Right atrium auricular region (tissue), 2 donors: ENCODE measurements at regions not wholly inside any gene's neighbourhood (a gene's known extent, or its start where the extent isn't known, plus 50 kb on each side); places are given as distances from the start of the nearest gene placed in this dataset.
A peak's percentile ranks its signal among the peaks of the same experiment; 100 is the strongest.

Experiments
- DNase-seq: peaks from one replicate; pipeline ENCODE4 v3.0.0-alpha.2; 2019; ENCODE audit warnings: low spot score
- H3K27ac ChIP-seq, 2 donors: fragments of 200-600 bp; sonication (generic); 1 replicate in 1 of 2; 2 replicates in 1 of 2; pipeline ENCODE4 v1.5.1; 2016 to 2019
- H3K27me3 ChIP-seq, 2 donors: fragments of 200-600 bp; sonication (generic); one replicate each; pipeline versions ENCODE4 v1.5.1 to v1.6.0; 2017 to 2019
- H3K36me3 ChIP-seq: fragments of 200-600 bp; sonication (generic); one replicate; pipeline ENCODE4 v1.5.1; 2016
- H3K4me1 ChIP-seq, 2 donors: fragments of 200-600 bp; sonication (generic); one replicate each; pipeline versions ENCODE4 v1.5.1 to v1.6.0; 2017 to 2019
- H3K4me3 ChIP-seq, 2 donors: fragments of 200-600 bp; sonication (generic); 1 replicate in 1 of 2; 2 replicates in 1 of 2; pipeline ENCODE4 v1.5.1; 2017 to 2019; ENCODE audit warnings: mild to moderate bottlenecking in 1 of 2, moderate library complexity in 1 of 2
- H3K9me3 ChIP-seq, 2 donors: fragments of 200-600 bp; sonication (generic); one replicate each; pipeline ENCODE4 v1.5.1; 2019
- CTCF ChIP-seq, 2 donors: fragments of 200-600 bp; sonication (generic); IDR thresholded peaks; one replicate each; pipeline ENCODE4 v1.5.1; 2019; ENCODE audit warnings: antibody characterized with exemption in 2 of 2

DNA sequence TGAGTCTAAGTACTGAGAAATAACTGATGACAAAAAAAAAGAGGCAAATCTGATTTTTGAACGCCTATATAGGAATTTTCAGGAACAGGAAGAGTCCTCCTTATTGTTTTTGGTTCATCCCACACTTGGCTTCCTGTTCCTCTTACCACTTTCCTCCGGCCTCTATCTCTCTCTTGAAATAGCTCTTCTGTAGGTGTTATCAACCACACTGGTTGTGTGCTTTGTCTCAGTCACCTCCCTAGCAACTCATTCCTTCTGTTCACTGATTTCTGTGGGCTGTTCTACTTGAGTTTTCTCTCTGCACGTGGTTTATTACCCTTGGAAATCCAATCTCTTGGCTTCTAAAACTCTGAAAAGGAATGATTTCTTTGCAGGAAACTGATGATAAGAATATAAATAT lies 78.7 kb upstream of the C11orf87 start:
- H3K27ac ChIP-seq, result peak overlapping the region in 1 of 2 donors; percentile 23

GRCh38 chr11:109347304-109347703 lies 74.7 kb upstream of the C11orf87 start:
- Histone ChIP-seq H3K4me3 (no peak overlapping the region), H3K27me3 (no peaks in the 10 kb centered on the region), H3K9me3 (no peaks in the 10 kb centered on the region), H3K4me1 (peaks cover 0 to 14% of the 10 kb centered on the region in 2 donors), H3K36me3 (no peaks in the 10 kb centered on the region), H3K27ac (no peak overlapping the region)
- DNase-seq, result no peak
- TF ChIP-seq CTCF (IDR thresholded peaks at IDR 0.05), result no peak

More for the DNA sequence above, 78.7 kb upstream of the C11orf87 start:
- DNase-seq, result no peak
- no peak for TF ChIP-seq CTCF (IDR thresholded peaks at IDR 0.05)
- Histone ChIP-seq H3K4me3 (no peak overlapping the region), H3K27me3 (no peaks in the 10 kb centered on the region), H3K9me3 (no peaks in the 10 kb centered on the region), H3K4me1 (peaks cover 0 to 14% of the 10 kb centered on the region in 2 donors), H3K36me3 (no peaks in the 10 kb centered on the region)

GRCh38 chr11:109349276-109350080 lies 72.5 kb upstream of the C11orf87 start:
- no peaks in the 10 kb centered on the region for H3K36me3 ChIP-seq
- H3K27ac ChIP-seq, result no peak overlapping the region
- H3K27me3 ChIP-seq, result no peaks in the 10 kb centered on the region
- no peak overlapping the region for H3K4me3 ChIP-seq
- H3K9me3 ChIP-seq, result no peaks in the 10 kb centered on the region
- H3K4me1 ChIP-seq, result no peaks in the 10 kb centered on the region
- no peak for DNase-seq
- TF ChIP-seq CTCF (IDR thresholded peaks at IDR 0.05), result no peak

- H3K4me1 ChIP-seq, result no peaks in the 10 kb centered on the region
- no peaks in the 10 kb centered on the region for H3K27me3 ChIP-seq
- H3K36me3 ChIP-seq, result no peaks in the 10 kb centered on the region
- no peak overlapping the region for H3K27ac ChIP-seq
- TF ChIP-seq CTCF (IDR thresholded peaks at IDR 0.05), result no peak
- no peaks in the 10 kb centered on the region for H3K9me3 ChIP-seq
- no peak overlapping the region for H3K4me3 ChIP-seq
- no peak for DNase-seq
These were observed 71.9 kb upstream of the C11orf87 start for GRCh38 chr11:109350091-109350490.

- Histone ChIP-seq H3K9me3 (no peaks in the 10 kb centered on the region), H3K36me3 (no peaks in the 10 kb centered on the region), H3K27ac (no peak overlapping the region), H3K4me1 (no peaks in the 10 kb centered on the region), H3K27me3 (no peaks in the 10 kb centered on the region), H3K4me3 (no peak overlapping the region)
- no peak for DNase-seq
- TF ChIP-seq CTCF (IDR thresholded peaks at IDR 0.05), result no peak
These were observed 59.9 kb upstream of the C11orf87 start for GRCh38 chr11:109362059-109362458.

GRCh38 chr11:109363682-109364081 lies 58.3 kb upstream of the C11orf87 start:
- TF ChIP-seq CTCF (IDR thresholded peaks at IDR 0.05), result no peak
- H3K9me3 ChIP-seq, result no peaks in the 10 kb centered on the region
- H3K36me3 ChIP-seq, result no peaks in the 10 kb centered on the region
- DNase-seq, result no peak
- no peak overlapping the region for H3K4me3 ChIP-seq
- H3K27ac ChIP-seq, result no peak overlapping the region
- H3K4me1 ChIP-seq, result no peaks in the 10 kb centered on the region
- no peaks in the 10 kb centered on the region for H3K27me3 ChIP-seq
